ENCODE measurements at regions not wholly inside any gene's neighbourhood (a gene's known extent, or its start where the extent isn't known, plus 50 kb on each side); places are given as distances from the start of the nearest gene placed in this dataset.

DNA sequence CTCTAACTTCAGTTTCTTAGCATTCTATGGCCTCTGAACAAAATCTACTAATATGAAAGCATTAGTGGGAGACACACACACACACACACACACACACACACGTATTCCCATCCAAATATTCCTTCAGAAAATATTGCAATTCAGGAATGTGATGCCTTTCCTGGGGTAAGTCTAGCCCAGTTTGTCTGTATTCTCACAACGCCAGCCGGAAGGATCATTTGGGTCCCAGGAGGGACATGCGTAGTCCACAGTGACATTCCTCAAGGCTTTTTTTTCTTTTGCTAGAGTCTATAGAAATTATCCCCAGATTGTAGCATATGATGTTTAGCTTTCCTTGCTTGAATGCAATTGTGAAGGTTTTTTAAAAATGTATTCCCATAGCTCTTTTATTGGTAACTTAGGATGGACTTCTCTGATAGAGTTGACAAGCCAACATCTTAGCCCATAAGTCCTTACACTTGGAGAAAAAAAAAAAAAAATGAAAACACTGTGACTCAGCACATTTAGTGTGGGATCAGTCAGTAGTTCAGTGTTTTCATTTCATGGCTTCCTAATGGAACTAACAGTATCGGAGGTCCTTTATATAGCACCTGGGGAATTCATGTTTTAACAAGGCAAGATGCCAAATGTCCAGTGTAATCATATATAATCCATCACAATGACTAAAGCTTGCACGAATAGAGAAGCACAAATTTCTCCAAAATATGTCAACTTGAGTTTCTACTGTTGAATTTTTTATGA lies 316.5 kb downstream of the DIRAS2 start:
- TF ChIP-seq EP300 (IDR thresholded peaks at IDR 0.05) (no peak), POLR2A (IDR thresholded peaks at IDR 0.05) (no peak), POLR2AphosphoS5 (IDR thresholded peaks at IDR 0.05) (no peak)
- TF ChIP-seq, protein P1, sequence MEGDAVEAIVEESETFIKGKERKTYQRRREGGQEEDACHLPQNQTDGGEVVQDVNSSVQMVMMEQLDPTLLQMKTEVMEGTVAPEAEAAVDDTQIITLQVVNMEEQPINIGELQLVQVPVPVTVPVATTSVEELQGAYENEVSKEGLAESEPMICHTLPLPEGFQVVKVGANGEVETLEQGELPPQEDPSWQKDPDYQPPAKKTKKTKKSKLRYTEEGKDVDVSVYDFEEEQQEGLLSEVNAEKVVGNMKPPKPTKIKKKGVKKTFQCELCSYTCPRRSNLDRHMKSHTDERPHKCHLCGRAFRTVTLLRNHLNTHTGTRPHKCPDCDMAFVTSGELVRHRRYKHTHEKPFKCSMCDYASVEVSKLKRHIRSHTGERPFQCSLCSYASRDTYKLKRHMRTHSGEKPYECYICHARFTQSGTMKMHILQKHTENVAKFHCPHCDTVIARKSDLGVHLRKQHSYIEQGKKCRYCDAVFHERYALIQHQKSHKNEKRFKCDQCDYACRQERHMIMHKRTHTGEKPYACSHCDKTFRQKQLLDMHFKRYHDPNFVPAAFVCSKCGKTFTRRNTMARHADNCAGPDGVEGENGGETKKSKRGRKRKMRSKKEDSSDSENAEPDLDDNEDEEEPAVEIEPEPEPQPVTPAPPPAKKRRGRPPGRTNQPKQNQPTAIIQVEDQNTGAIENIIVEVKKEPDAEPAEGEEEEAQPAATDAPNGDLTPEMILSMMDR (IDR thresholded peaks at IDR 0.05) = no peak

All from suprapubic skin (tissue), 4 donors.